Lower leg skin (tissue), 4 donors: ENCODE measurements at regions not wholly inside any gene's neighbourhood (a gene's known extent, or its start where the extent isn't known, plus 50 kb on each side); places are given as distances from the start of the nearest gene placed in this dataset.
"Not testable (repeated sequence)": the region's sequence is repeated elsewhere in the genome, so short reads cannot be mapped to it uniquely, and the experiment has no call there.

Experiments
- DNase-seq, 2 donors: peaks; one replicate each; pipeline ENCODE4 v3.0.0-alpha.2; 2019; ENCODE audit warnings: low spot score in 2 of 2
- H3K4me3 ChIP-seq: fragments of 200-600 bp; sonication (generic); 2 replicates; pipeline ENCODE4 v1.5.1; 2017; ENCODE audit warnings: mild to moderate bottlenecking, low read depth; ENCODE audit not compliant: poor library complexity, severe bottlenecking
- CTCF ChIP-seq, 3 donors: fragments of 450-650 bp; IDR thresholded peaks; one replicate each; pipeline ENCODE4 v1.5.1; 2016; ENCODE audit warnings: antibody characterized with exemption in 3 of 3, mild to moderate bottlenecking in 3 of 3, moderate library complexity in 2 of 3
- POLR2A ChIP-seq, 2 donors: fragments of 450-650 bp; IDR thresholded peaks; one replicate each; pipeline ENCODE4 v1.6.1; 2016 to 2017; ENCODE audit warnings: antibody characterized with exemption in 2 of 2, mild to moderate bottlenecking in 1 of 2, moderate library complexity in 1 of 2
- WGBS, 2 donors: methylation state at CpG; one replicate each; pipeline ENCODE4 v1.1.5; 2018; 5-methylcytosine and 5-hydroxymethylcytosine counted together
- intact Hi-C: fragments of 100-400 bp; cut with DNase I; formaldehyde crosslinking; loops from one replicate; pipeline ENCODE4 v1.15.0; 2023; ENCODE audit warnings: low total_unique reads

- TF ChIP-seq POLR2A (IDR thresholded peaks at IDR 0.05) (no peak), CTCF (IDR thresholded peaks at IDR 0.05) (no peak)
- intact Hi-C loops: no loop called here
- no peak overlapping the region for H3K4me3 ChIP-seq
- no peak for DNase-seq
Measured at GRCh38 chr6:145564553-145564952, 170.8 kb downstream of the EPM2A start.

GRCh38 chr6:145567684-145568252, 167.6 kb downstream of the EPM2A start:
- no peak overlapping the region for H3K4me3 ChIP-seq
- 74 to 80% methylated on average over 1 of the region's 1 CpG for WGBS, 2 donors
- no peak for DNase-seq
- TF ChIP-seq CTCF (IDR thresholded peaks at IDR 0.05) (no peak), POLR2A (IDR thresholded peaks at IDR 0.05) (no peak)
- intact Hi-C loops: no loop called here

GRCh38 chr6:145569140-145569539, 166.2 kb downstream of the EPM2A start:
- WGBS, 2 donors: 64 to 71% methylated on average over 3 of the region's 3 CpGs
- intact Hi-C loops: no loop called here
- TF ChIP-seq POLR2A (IDR thresholded peaks at IDR 0.05) (no peak), CTCF (IDR thresholded peaks at IDR 0.05) (no peak)
- no peak overlapping the region for H3K4me3 ChIP-seq
- DNase-seq: no peak

GRCh38 chr6:145570336-145570735, 165.0 kb downstream of the EPM2A start:
- intact Hi-C loops: not testable (repeated sequence)

GRCh38 chr6:145574269-145574668, 161.1 kb downstream of the EPM2A start:
- 100% methylated on average over 1 of the region's 1 CpG for WGBS, 2 donors
- intact Hi-C loops, H3K4me3 ChIP-seq, DNase-seq: not testable (repeated sequence)

More at GRCh38 chr6:145570336-145570735, 165.0 kb downstream of the EPM2A start:
- not testable (repeated sequence) for DNase-seq, H3K4me3 ChIP-seq
- WGBS, 2 donors: 31 to 45% methylated on average over 1 of the region's 1 CpG
